SK-N-MC (cell line): ENCODE measurements at regions not wholly inside any gene's neighbourhood (a gene's known extent, or its start where the extent isn't known, plus 50 kb on each side); places are given as distances from the start of the nearest gene placed in this dataset.

Experiments used
- EZH2 ChIP-seq: fragments of 200-600 bp; sonication (generic); IDR thresholded peaks from one replicate; pipeline ENCODE4 v1.6.1; 2017; ENCODE audit warnings: antibody characterized with exemption
- FOXP2 ChIP-seq: optimal IDR thresholded peaks from 2 replicates; pipeline ENCODE3; 2011; ENCODE audit warnings: mild to moderate bottlenecking, moderate library complexity; ENCODE audit not compliant: insufficient read depth; ENCODE audit errors: extremely low read length, control extremely low read depth
- POLR2AphosphoS5 ChIP-seq: IDR thresholded peaks from 2 replicates; pipeline ENCODE4 v1.6.1; 2012; ENCODE audit warnings: mild to moderate bottlenecking, low read depth, low read length, borderline replicate concordance

DNA sequence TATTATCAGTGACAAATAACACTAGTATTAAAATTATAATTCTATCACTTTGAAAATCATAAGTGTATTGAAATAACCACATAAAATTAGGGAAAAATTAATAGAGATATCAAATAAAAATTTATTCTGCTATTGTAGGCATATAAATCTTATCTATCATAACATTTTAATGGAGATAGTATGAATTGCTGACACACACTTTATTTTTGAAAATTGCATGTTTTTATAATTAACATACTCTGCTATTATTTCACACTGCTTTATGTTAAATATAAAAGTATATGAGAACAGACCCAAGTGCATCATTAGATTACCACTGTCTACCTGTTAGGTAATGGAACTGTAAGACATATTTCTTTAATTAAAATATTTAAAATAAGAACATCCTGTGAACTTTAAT, 2150.2 kb downstream of the ARAP2 start:
- TF ChIP-seq POLR2AphosphoS5 (no peak), EZH2 (no peak), FOXP2 (no peak)
